ENCODE measurements at regions not wholly inside any gene's neighbourhood (a gene's known extent, or its start where the extent isn't known, plus 50 kb on each side); places are given as distances from the start of the nearest gene placed in this dataset.

GRCh38 chr10:56844978-56845529 lies 484.0 kb upstream of the ZWINT start:
- Mint-ChIP-seq H3K27me3 (ENCODE audit: low read depth in 2 of 2) (no peaks in the 10 kb centered on the region), H3K36me3 (no peaks in the 10 kb centered on the region), H3K9me3 (peaks cover 0 to 10% of the 10 kb centered on the region in 2 donors), H3K4me3 (no peak overlapping the region), H3K4me1 (no peaks in the 10 kb centered on the region), H3K27ac (no peak overlapping the region)
- WGBS (ENCODE audit: insufficient coverage) = 88% methylated on average over 5 of the region's 6 CpGs
- Histone ChIP-seq H3K27ac (ENCODE audit: low read length) (no peak overlapping the region), H3K4me1 (ENCODE audit: control insufficient read depth, insufficient read depth, low read length) (no peaks in the 10 kb centered on the region), H3K36me3 (ENCODE audit: control insufficient read depth, insufficient read depth, low read length) (no peaks in the 10 kb centered on the region), H3K4me3 (ENCODE audit: low read length) (no peak overlapping the region), H3K27me3 (ENCODE audit: control insufficient read depth, insufficient read depth, low read length) (no peaks in the 10 kb centered on the region), H3K9me3 (ENCODE audit: control insufficient read depth, insufficient read depth, low read length) (peaks cover 6% of the 10 kb centered on the region)
- TF ChIP-seq CTCF (IDR thresholded peaks at IDR 0.05) = no peak
- intact Hi-C loops (cut with micrococcal nuclease) = no loop called here
- DNase-seq (no peak), ATAC-seq (no peak)

GRCh38 chr10:56836659-56837058 lies 475.6 kb upstream of the ZWINT start:
- intact Hi-C loops (cut with micrococcal nuclease) = no loop called here
- no peaks in the 10 kb centered on the region for H3K36me3 ChIP-seq (ENCODE audit: control insufficient read depth, insufficient read depth, low read length)
- no peak overlapping the region for H3K4me3 ChIP-seq (ENCODE audit: low read length)
- no peaks in the 10 kb centered on the region for H3K4me1 Mint-ChIP-seq
- no peak overlapping the region for H3K27ac ChIP-seq (ENCODE audit: low read length)
- no peak for TF ChIP-seq CTCF (IDR thresholded peaks at IDR 0.05)
- no peak overlapping the region for H3K4me3 Mint-ChIP-seq
- peaks cover 9% of the 10 kb centered on the region for H3K36me3 Mint-ChIP-seq
- no peak for ATAC-seq
- no peaks in the 10 kb centered on the region for H3K9me3 ChIP-seq (ENCODE audit: control insufficient read depth, insufficient read depth, low read length)
- H3K27me3 ChIP-seq (ENCODE audit: control insufficient read depth, insufficient read depth, low read length) = no peaks in the 10 kb centered on the region
- peaks cover 8 to 15% of the 10 kb centered on the region in 2 donors for H3K9me3 Mint-ChIP-seq
- no peaks in the 10 kb centered on the region for H3K4me1 ChIP-seq (ENCODE audit: control insufficient read depth, insufficient read depth, low read length)
- no peak overlapping the region for H3K27ac Mint-ChIP-seq
- no peaks in the 10 kb centered on the region for H3K27me3 Mint-ChIP-seq (ENCODE audit: low read depth in 2 of 2)
- no peak for DNase-seq

GRCh38 chr10:56831681-56832080 lies 470.6 kb upstream of the ZWINT start:
- no peaks in the 10 kb centered on the region for H3K36me3 ChIP-seq (ENCODE audit: control insufficient read depth, insufficient read depth, low read length)
- no peaks in the 10 kb centered on the region for H3K4me1 ChIP-seq (ENCODE audit: control insufficient read depth, insufficient read depth, low read length)
- intact Hi-C loops (cut with micrococcal nuclease) = no loop called here
- no peak overlapping the region for H3K4me3 ChIP-seq (ENCODE audit: low read length)
- Mint-ChIP-seq H3K36me3 (peaks cover 14% of the 10 kb centered on the region), H3K4me3 (no peak overlapping the region), H3K4me1 (no peaks in the 10 kb centered on the region), H3K27ac (no peak overlapping the region), H3K9me3 (peaks cover 18 to 21% of the 10 kb centered on the region in 2 donors), H3K27me3 (ENCODE audit: low read depth in 2 of 2) (no peaks in the 10 kb centered on the region)
- 94% methylated on average over 2 of the region's 3 CpGs for WGBS (ENCODE audit: insufficient coverage)
- H3K9me3 ChIP-seq (ENCODE audit: control insufficient read depth, insufficient read depth, low read length) = no peaks in the 10 kb centered on the region
- ATAC-seq (no peak), DNase-seq (no peak)
- H3K27ac ChIP-seq (ENCODE audit: low read length) = no peak overlapping the region
- no peak for TF ChIP-seq CTCF (IDR thresholded peaks at IDR 0.05)
- no peaks in the 10 kb centered on the region for H3K27me3 ChIP-seq (ENCODE audit: control insufficient read depth, insufficient read depth, low read length)

- Mint-ChIP-seq H3K4me3 (no peak overlapping the region), H3K36me3 (peaks cover 19% of the 10 kb centered on the region), H3K27me3 (ENCODE audit: low read depth in 2 of 2) (no peaks in the 10 kb centered on the region), H3K9me3 (peaks cover 13 to 45% of the 10 kb centered on the region in 2 donors), H3K27ac (no peak overlapping the region), H3K4me1 (no peaks in the 10 kb centered on the region)
- Histone ChIP-seq H3K36me3 (ENCODE audit: control insufficient read depth, insufficient read depth, low read length) (no peaks in the 10 kb centered on the region), H3K4me1 (ENCODE audit: control insufficient read depth, insufficient read depth, low read length) (no peaks in the 10 kb centered on the region), H3K4me3 (ENCODE audit: low read length) (no peak overlapping the region), H3K27me3 (ENCODE audit: control insufficient read depth, insufficient read depth, low read length) (no peaks in the 10 kb centered on the region), H3K9me3 (ENCODE audit: control insufficient read depth, insufficient read depth, low read length) (peaks cover 20% of the 10 kb centered on the region), H3K27ac (ENCODE audit: low read length) (no peak overlapping the region)
- DNase-seq = no peak
- 21% methylated on average over 1 of the region's 1 CpG for WGBS (ENCODE audit: insufficient coverage)
- intact Hi-C loops (cut with micrococcal nuclease) = no loop called here
- ATAC-seq = no peak
- TF ChIP-seq CTCF (IDR thresholded peaks at IDR 0.05) = no peak
Observed at GRCh38 chr10:56823849-56824248, 462.8 kb upstream of the ZWINT start.
